Body of pancreas (tissue), 4 donors: ENCODE measurements at regions not wholly inside any gene's neighbourhood (a gene's known extent, or its start where the extent isn't known, plus 50 kb on each side); places are given as distances from the start of the nearest gene placed in this dataset.

ENCODE experiments used
- CTCF ChIP-seq, 7 experiments: fragments of 450-650 bp in 4 of 7; fragments of 200-600 bp in 3 of 7; sonication (generic) in 3 of 7; IDR thresholded peaks; one replicate each; pipeline ENCODE4 v1.5.1; 2016 to 2019; ENCODE audit warnings: antibody characterized with exemption in 7 of 7
- POLR2A ChIP-seq, 3 donors: fragments of 450-650 bp; IDR thresholded peaks; one replicate each; pipeline ENCODE4 v1.6.1; 2016; ENCODE audit warnings: antibody characterized with exemption in 3 of 3, mild to moderate bottlenecking in 2 of 3

DNA sequence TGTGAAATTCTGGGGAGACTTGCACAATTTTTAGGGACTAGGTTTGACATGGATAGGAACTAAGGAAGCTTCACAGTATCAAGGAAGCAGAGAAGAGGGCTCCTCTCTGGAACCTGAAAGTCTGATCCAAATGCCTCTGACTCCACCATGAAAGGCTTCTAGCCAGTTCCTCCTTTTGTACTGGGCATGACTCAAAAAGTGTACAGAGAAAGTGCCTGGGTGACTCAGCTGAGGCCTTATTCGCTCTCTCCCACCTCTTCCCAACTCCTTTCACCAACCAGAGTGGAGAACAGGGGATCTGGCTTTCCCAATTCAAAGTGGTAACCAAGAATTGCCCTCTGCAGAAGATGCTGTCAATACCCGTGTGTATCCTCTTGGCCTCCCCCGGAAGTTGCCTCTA, 342.9 kb upstream of the PROK2 start:
- no peak for TF ChIP-seq CTCF (IDR thresholded peaks at IDR 0.05)
- TF ChIP-seq POLR2A (IDR thresholded peaks at IDR 0.05) = no peak
